Lower leg skin (tissue), 4 donors: ENCODE measurements at regions not wholly inside any gene's neighbourhood (a gene's known extent, or its start where the extent isn't known, plus 50 kb on each side); places are given as distances from the start of the nearest gene placed in this dataset.
"Not testable (repeated sequence)": the region's sequence is repeated elsewhere in the genome, so short reads cannot be mapped to it uniquely, and the experiment has no call there.

Experiments used
- DNase-seq, 2 donors: peaks; one replicate each; pipeline ENCODE4 v3.0.0-alpha.2; 2019; ENCODE audit warnings: low spot score in 2 of 2
- H3K4me3 ChIP-seq: fragments of 200-600 bp; sonication (generic); 2 replicates; pipeline ENCODE4 v1.5.1; 2017; ENCODE audit warnings: mild to moderate bottlenecking, low read depth; ENCODE audit not compliant: poor library complexity, severe bottlenecking
- POLR2A ChIP-seq, 2 donors: fragments of 450-650 bp; IDR thresholded peaks; one replicate each; pipeline ENCODE4 v1.6.1; 2016 to 2017; ENCODE audit warnings: antibody characterized with exemption in 2 of 2, mild to moderate bottlenecking in 1 of 2, moderate library complexity in 1 of 2
- WGBS, 2 donors: methylation state at CpG; one replicate each; pipeline ENCODE4 v1.1.5; 2018; 5-methylcytosine and 5-hydroxymethylcytosine counted together
- intact Hi-C: fragments of 100-400 bp; cut with DNase I; formaldehyde crosslinking; loops from one replicate; pipeline ENCODE4 v1.15.0; 2023; ENCODE audit warnings: low total_unique reads
- TF ChIP-seq, protein P1 (sequence below), 3 donors: fragments of 450-650 bp; IDR thresholded peaks; one replicate each; pipeline ENCODE4 v1.5.1; 2016; ENCODE audit warnings: antibody characterized with exemption in 3 of 3, mild to moderate bottlenecking in 3 of 3, moderate library complexity in 2 of 3

GRCh38 chr1:166307261-166308188, 140.7 kb upstream of the FAM78B start:
- no peak for DNase-seq
- 72 to 78% methylated on average over 9 of the region's 9 CpGs for WGBS, 2 donors
- intact Hi-C loops = no loop called here

DNA sequence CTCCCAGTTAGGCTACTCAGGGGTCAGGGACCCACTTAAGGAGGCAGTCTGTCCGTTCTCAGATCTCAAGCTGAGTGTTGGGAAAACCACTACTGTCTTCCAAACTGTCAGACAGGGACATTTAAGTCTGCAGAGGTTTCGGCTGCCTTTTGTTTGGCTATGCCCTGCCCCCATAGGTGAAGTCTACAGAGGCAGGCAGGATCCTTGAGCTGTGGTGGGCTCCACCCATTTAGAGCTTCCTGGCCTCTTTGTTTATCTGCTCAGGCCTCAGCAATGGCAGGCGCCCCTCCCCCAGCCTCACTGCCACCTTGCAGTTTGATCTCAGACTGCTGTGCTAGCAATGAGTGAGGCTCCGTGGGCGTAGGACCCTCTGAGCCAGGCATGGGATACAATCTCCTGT, 149.5 kb upstream of the FAM78B start:
- DNase-seq, H3K4me3 ChIP-seq, intact Hi-C loops: not testable (repeated sequence)
- 80 to 90% methylated on average over 5 of the region's 5 CpGs for WGBS, 2 donors

More at GRCh38 chr1:166307261-166308188, 140.7 kb upstream of the FAM78B start:
- no peak overlapping the region for H3K4me3 ChIP-seq
- TF ChIP-seq, protein P1, sequence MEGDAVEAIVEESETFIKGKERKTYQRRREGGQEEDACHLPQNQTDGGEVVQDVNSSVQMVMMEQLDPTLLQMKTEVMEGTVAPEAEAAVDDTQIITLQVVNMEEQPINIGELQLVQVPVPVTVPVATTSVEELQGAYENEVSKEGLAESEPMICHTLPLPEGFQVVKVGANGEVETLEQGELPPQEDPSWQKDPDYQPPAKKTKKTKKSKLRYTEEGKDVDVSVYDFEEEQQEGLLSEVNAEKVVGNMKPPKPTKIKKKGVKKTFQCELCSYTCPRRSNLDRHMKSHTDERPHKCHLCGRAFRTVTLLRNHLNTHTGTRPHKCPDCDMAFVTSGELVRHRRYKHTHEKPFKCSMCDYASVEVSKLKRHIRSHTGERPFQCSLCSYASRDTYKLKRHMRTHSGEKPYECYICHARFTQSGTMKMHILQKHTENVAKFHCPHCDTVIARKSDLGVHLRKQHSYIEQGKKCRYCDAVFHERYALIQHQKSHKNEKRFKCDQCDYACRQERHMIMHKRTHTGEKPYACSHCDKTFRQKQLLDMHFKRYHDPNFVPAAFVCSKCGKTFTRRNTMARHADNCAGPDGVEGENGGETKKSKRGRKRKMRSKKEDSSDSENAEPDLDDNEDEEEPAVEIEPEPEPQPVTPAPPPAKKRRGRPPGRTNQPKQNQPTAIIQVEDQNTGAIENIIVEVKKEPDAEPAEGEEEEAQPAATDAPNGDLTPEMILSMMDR (IDR thresholded peaks at IDR 0.05) = no peak
- TF ChIP-seq POLR2A (IDR thresholded peaks at IDR 0.05) = no peak

GRCh38 chr1:166322470-166322869, 155.7 kb upstream of the FAM78B start:
- no peak overlapping the region for H3K4me3 ChIP-seq
- WGBS, 2 donors = 63 to 71% methylated on average over 3 of the region's 3 CpGs
- TF ChIP-seq POLR2A (IDR thresholded peaks at IDR 0.05) = no peak
- TF ChIP-seq, protein P1 (IDR thresholded peaks at IDR 0.05) = no peak
- intact Hi-C loops = no loop called here
- DNase-seq = no peak

- TF ChIP-seq POLR2A (IDR thresholded peaks at IDR 0.05) = no peak
- TF ChIP-seq, protein P1 (IDR thresholded peaks at IDR 0.05) = no peak
- no peak for DNase-seq
- intact Hi-C loops = no loop called here
- 64 to 72% methylated on average over 5 of the region's 5 CpGs for WGBS, 2 donors
- H3K4me3 ChIP-seq = no peak overlapping the region
Measured at GRCh38 chr1:166327886-166328285, 161.1 kb upstream of the FAM78B start.

DNA sequence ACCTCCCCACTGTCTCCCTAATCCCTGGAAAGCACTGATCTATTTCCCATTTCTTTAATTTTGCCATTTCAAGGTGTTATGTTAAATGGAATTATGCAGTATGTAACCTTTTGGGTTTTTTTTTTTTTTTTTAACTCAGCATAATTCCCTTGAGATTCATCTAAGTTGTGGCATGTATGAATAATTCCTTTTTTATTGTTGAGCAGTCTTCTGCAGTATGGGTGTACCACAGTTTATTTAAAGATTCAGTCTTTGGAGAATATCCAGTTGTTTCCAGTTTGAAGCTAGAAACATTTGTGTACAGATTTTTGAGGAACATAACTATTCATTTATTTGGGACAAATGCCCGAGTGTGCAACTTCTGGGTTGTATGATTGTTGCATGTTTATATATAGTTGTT, 162.2 kb upstream of the FAM78B start:
- intact Hi-C loops = no loop called here
- no peak overlapping the region for H3K4me3 ChIP-seq
- no peak for TF ChIP-seq POLR2A (IDR thresholded peaks at IDR 0.05)
- TF ChIP-seq, protein P1 (IDR thresholded peaks at IDR 0.05) = no peak
- 79 to 80% methylated on average over 1 of the region's 1 CpG for WGBS, 2 donors
- no peak for DNase-seq

- intact Hi-C loops = no loop called here
- TF ChIP-seq, protein P1 (IDR thresholded peaks at IDR 0.05) = no peak
- TF ChIP-seq POLR2A (IDR thresholded peaks at IDR 0.05) = no peak
- 58 to 68% methylated on average over 1 of the region's 1 CpG for WGBS, 2 donors
- no peak for DNase-seq
- no peak overlapping the region for H3K4me3 ChIP-seq
Measured at GRCh38 chr1:166330096-166330495, 163.3 kb upstream of the FAM78B start.
